Breast epithelium (tissue), 4 donors: ENCODE measurements at regions not wholly inside any gene's neighbourhood (a gene's known extent, or its start where the extent isn't known, plus 50 kb on each side); places are given as distances from the start of the nearest gene placed in this dataset.
"Not testable (repeated sequence)": the region's sequence is repeated elsewhere in the genome, so short reads cannot be mapped to it uniquely, and the experiment has no call there.

ENCODE experiments used
- DNase-seq, 2 donors: peaks; one replicate each; pipeline ENCODE4 v3.0.0-alpha.2; 2019; ENCODE audit warnings: low spot score in 2 of 2
- H3K27ac ChIP-seq, 2 donors: fragments of 200-600 bp; sonication (generic) in 1 of 2; one replicate each; pipeline ENCODE4 v1.5.1; 2016 to 2019; ENCODE audit warnings: mild to moderate bottlenecking in 1 of 2
- H3K27me3 ChIP-seq, 2 donors: fragments of 200-600 bp; sonication (generic) in 1 of 2; one replicate each; pipeline versions ENCODE4 v1.5.1 to v1.6.0; 2017 to 2019; ENCODE audit warnings: control low read depth in 1 of 2, mild to moderate bottlenecking in 1 of 2
- H3K36me3 ChIP-seq: fragments of 200-600 bp; one replicate; pipeline ENCODE4 v1.5.1; 2019
- H3K4me1 ChIP-seq, 2 donors: fragments of 200-600 bp; sonication (generic); one replicate each; pipeline ENCODE4 v1.5.1; 2016 to 2019; ENCODE audit warnings: control low read depth in 1 of 2
- H3K4me3 ChIP-seq, 3 donors: fragments of 200-600 bp; sonication (generic); 1 replicate in 2 of 3; 2 replicates in 1 of 3; pipeline ENCODE4 v1.5.1; 2016 to 2019; ENCODE audit warnings: mild to moderate bottlenecking in 3 of 3, moderate library complexity in 2 of 3
- H3K9me3 ChIP-seq, 2 donors: fragments of 200-600 bp; sonication (generic) in 1 of 2; one replicate each; pipeline ENCODE4 v1.5.1; 2016 to 2019; ENCODE audit warnings: control low read depth in 1 of 2
- POLR2A ChIP-seq: fragments of 450-650 bp; IDR thresholded peaks from one replicate; pipeline ENCODE4 v1.6.1; 2016; ENCODE audit warnings: antibody characterized with exemption, mild to moderate bottlenecking, moderate library complexity
- POLR2AphosphoS5 ChIP-seq, 3 donors: sonication (generic); formaldehyde crosslinking; IDR thresholded peaks; one replicate each; pipeline ENCODE4 v1.6.1; 2017; ENCODE audit warnings: antibody characterized with exemption in 3 of 3
- intact Hi-C: fragments of 100-400 bp; cut with DNase I; formaldehyde crosslinking; loops from one replicate; pipeline ENCODE4 v1.15.1; 2023; ENCODE audit warnings: low total_unique reads
- TF ChIP-seq, protein P1 (sequence below), 3 donors: fragments of 450-650 bp; IDR thresholded peaks; one replicate each; pipeline ENCODE4 v1.5.1; 2016 to 2017; ENCODE audit warnings: antibody characterized with exemption in 3 of 3, mild to moderate bottlenecking in 3 of 3, moderate library complexity in 3 of 3

DNA sequence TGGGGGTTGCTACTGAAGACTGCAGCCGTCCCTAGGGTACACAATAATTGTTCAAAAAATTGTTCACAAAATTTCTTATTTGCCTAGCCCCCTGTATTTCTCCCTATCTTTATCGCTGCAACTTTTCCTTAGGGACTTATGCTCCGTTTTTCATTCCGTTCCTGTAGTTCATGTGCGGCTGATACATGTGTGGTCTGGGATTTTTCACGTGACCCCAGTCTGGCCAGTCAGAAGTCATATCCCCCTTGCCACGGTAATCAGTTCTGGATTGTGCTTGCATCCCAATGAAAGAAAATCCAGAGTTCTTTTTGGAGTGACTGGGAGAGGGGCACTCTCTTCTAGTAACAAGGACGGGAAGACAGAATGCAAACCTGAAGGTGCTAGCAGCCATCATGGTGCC, 610.7 kb upstream of the C16orf82 start:
- no peak overlapping the region for H3K4me3 ChIP-seq
- DNase-seq = no peak
- peaks cover 0 to 8% of the 10 kb centered on the region in 2 donors for H3K27me3 ChIP-seq
- no peaks in the 10 kb centered on the region for H3K4me1 ChIP-seq
- peaks cover 0 to 7% of the 10 kb centered on the region in 2 donors for H3K9me3 ChIP-seq
- no peak overlapping the region for H3K27ac ChIP-seq
- H3K36me3 ChIP-seq = no peaks in the 10 kb centered on the region
- intact Hi-C loops = no loop called here
- no peak for TF ChIP-seq POLR2AphosphoS5 (IDR thresholded peaks at IDR 0.05)
- TF ChIP-seq POLR2A = no peak
- TF ChIP-seq, protein P1, sequence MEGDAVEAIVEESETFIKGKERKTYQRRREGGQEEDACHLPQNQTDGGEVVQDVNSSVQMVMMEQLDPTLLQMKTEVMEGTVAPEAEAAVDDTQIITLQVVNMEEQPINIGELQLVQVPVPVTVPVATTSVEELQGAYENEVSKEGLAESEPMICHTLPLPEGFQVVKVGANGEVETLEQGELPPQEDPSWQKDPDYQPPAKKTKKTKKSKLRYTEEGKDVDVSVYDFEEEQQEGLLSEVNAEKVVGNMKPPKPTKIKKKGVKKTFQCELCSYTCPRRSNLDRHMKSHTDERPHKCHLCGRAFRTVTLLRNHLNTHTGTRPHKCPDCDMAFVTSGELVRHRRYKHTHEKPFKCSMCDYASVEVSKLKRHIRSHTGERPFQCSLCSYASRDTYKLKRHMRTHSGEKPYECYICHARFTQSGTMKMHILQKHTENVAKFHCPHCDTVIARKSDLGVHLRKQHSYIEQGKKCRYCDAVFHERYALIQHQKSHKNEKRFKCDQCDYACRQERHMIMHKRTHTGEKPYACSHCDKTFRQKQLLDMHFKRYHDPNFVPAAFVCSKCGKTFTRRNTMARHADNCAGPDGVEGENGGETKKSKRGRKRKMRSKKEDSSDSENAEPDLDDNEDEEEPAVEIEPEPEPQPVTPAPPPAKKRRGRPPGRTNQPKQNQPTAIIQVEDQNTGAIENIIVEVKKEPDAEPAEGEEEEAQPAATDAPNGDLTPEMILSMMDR (IDR thresholded peaks at IDR 0.05) = no peak

DNA sequence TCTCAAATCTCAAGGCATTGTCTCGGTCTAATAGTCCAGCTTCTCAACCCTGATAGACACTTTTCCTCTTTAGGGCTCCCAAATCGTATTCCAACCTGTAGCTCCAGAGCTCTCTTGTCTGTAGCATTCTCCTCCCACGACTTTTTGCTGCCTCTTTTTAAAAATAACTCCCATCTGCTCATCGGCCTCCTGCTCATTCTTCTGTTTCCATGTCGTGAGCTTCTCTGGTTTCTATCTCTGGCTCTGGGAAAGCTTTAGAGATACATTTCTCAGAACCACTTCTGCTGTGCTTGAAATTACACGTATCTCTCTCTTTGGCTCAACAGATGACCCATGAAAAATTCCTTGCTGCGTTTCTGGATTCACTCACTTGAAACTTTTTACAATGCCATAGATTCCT, 609.6 kb upstream of the C16orf82 start:
- Histone ChIP-seq H3K4me3 (no peak overlapping the region), H3K27ac (no peak overlapping the region), H3K27me3 (peaks cover 0 to 8% of the 10 kb centered on the region in 2 donors), H3K36me3 (no peaks in the 10 kb centered on the region), H3K9me3 (peaks cover 0 to 7% of the 10 kb centered on the region in 2 donors), H3K4me1 (no peaks in the 10 kb centered on the region)
- no peak for DNase-seq
- TF ChIP-seq POLR2A (no peak), POLR2AphosphoS5 (IDR thresholded peaks at IDR 0.05) (no peak)
- TF ChIP-seq, protein P1 (IDR thresholded peaks at IDR 0.05) = no peak
- intact Hi-C loops = no loop called here

DNA sequence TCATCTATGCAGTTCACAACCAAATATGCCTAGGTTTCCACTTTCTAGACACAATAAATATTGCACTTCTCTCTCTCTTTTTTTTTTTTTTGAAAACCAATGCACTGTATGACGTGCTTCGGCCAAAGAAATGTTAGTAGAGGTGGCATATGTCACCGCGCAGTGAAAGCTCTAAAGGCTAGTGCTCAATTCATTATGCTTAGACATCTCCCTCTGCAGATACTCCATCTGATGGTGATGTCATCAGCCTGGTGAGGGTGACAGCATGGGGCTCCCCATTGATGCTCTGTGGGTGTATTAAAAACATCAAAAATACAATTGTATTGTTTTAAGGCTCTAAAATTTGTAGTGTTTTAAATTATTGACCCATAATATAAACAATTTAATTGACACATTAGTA, 608.8 kb upstream of the C16orf82 start:
- intact Hi-C loops = no loop called here
- peaks cover 0 to 7% of the 10 kb centered on the region in 2 donors for H3K9me3 ChIP-seq
- no peak for DNase-seq
- H3K4me1 ChIP-seq = no peaks in the 10 kb centered on the region
- H3K27me3 ChIP-seq = peaks cover 0 to 8% of the 10 kb centered on the region in 2 donors
- no peak overlapping the region for H3K4me3 ChIP-seq
- H3K27ac ChIP-seq = no peak overlapping the region
- no peak for TF ChIP-seq POLR2A
- TF ChIP-seq, protein P1 (IDR thresholded peaks at IDR 0.05) = no peak
- no peak for TF ChIP-seq POLR2AphosphoS5 (IDR thresholded peaks at IDR 0.05)
- H3K36me3 ChIP-seq = no peaks in the 10 kb centered on the region

DNA sequence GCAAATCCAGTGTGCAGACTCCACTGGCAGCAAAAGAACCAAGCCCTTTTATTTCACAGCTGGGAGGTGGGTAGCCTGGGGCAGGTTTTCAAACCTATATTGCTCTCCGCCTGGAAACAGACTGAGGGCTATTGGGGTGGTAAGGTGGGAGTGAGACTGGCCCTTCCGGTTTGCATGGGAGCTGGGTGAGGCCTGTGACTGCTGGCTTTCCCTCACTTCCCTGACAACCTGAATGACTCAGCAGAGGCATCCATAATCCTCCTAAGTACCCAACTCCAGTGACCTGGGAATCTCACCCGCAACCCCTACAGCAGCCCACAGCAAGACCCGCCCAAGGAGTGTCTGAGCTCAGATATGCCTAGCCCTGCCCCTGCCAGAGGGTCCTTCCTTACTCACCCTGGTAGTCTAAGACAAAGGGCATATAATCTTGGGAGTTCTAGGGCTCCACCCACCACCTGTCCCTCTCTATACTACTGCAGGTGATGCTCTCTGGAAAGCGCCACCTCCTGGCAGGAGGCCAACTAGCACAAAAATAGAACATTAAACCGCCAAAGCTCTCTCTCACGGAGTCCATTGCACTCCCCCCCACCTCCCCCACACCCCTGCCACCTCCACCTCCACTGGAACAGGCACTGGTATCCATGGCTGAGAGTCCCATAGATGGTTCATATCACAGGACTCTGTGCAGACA, 602.0 kb upstream of the C16orf82 start:
- Histone ChIP-seq H3K27me3 (peaks cover 0 to 3% of the 10 kb centered on the region in 2 donors), H3K36me3 (no peaks in the 10 kb centered on the region), H3K4me3 (no peak overlapping the region), H3K9me3 (peaks cover 0 to 7% of the 10 kb centered on the region in 2 donors), H3K27ac (no peak overlapping the region), H3K4me1 (no peaks in the 10 kb centered on the region)
- TF ChIP-seq, protein P1 (IDR thresholded peaks at IDR 0.05) = no peak
- TF ChIP-seq POLR2AphosphoS5 (IDR thresholded peaks at IDR 0.05) = no peak
- TF ChIP-seq POLR2A = no peak
- DNase-seq = no peak
- intact Hi-C loops = no loop called here

DNA sequence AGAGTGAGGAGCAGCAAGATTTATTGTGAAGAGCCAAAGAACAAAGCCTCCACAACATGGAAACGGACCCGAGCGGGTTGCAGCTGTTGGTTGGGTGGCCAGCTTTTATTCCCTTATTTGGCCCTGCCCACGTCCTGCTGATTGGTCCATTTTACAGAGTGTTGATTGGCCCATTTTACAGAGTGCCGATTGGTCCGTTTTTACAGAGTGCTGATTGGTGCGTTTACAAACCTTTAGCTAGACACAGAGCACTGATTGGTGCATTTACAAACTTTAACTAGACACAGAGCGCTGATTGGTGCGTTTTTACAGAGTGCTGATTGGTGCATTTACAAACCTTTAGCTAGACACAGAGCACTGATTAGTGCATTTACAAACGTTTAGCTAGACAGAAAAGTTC, 592.3 kb upstream of the C16orf82 start:
- H3K27ac ChIP-seq, H3K4me3 ChIP-seq, DNase-seq, H3K4me1 ChIP-seq, H3K27me3 ChIP-seq, H3K36me3 ChIP-seq, intact Hi-C loops: not testable (repeated sequence)
- H3K9me3 ChIP-seq = peaks cover 3 to 12% of the 10 kb centered on the region in 2 donors
